ENCODE measurements at regions not wholly inside any gene's neighbourhood (a gene's known extent, or its start where the extent isn't known, plus 50 kb on each side); places are given as distances from the start of the nearest gene placed in this dataset.

DNA sequence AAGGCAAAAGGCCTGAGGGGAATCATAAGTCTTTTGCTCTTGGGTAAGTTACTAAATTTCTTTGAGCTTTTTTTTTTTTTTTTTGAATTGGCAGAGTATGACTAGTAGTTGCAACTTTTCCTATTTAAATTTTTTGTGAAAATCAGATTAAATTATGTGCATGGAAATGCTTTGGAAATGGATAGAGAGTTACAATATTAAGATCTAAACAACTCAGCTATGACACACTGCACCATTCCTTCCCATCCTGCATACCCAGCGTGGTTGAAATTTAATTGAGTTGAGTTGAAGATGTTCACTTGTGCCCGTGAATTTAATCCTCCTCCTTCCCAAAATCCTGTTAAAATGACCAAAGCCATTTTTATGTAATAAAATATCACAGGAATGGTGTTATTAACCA is 296.4 kb downstream of the ACTL7B start:
- Histone ChIP-seq H3K27ac (ENCODE audit: insufficient read length, low read depth, low read length) (no peak overlapping the region), H3K4ac (ENCODE audit: low read depth, low read length) (no peak overlapping the region), H3K56ac (ENCODE audit: insufficient read length, low read depth, low read length) (no peak overlapping the region), H3K79me2 (ENCODE audit: insufficient read depth, low read length) (no peaks in the 10 kb centered on the region), H4K91ac (ENCODE audit: insufficient read length, low read depth, low read length) (no peak overlapping the region), H3K18ac (ENCODE audit: insufficient read length, low read depth, low read length) (no peak overlapping the region), H2BK20ac (ENCODE audit: low read depth, low read length, poor library complexity, severe bottlenecking) (no peak overlapping the region), H2BK5ac (ENCODE audit: insufficient read length, low read length) (no peak overlapping the region), H4K5ac (ENCODE audit: insufficient read length, low read depth, low read length) (no peak overlapping the region), H2AK5ac (ENCODE audit: insufficient read length, low read length) (no peak overlapping the region), H3K4me1 (ENCODE audit: insufficient read depth, low read length) (peaks cover 2% of the 10 kb centered on the region; the same call in 1 of the 2 replicates), H2AFZ (ENCODE audit: low read length) (no peak overlapping the region), H3K23me2 (ENCODE audit: insufficient read length, low read depth, low read length, poor library complexity, severe bottlenecking) (no peaks in the 10 kb centered on the region), H3K9ac (ENCODE audit: extremely low read depth, insufficient read length, low read length) (no peak overlapping the region), H3K14ac (ENCODE audit: insufficient read depth, low read length) (no peak overlapping the region), H3K9me3 (ENCODE audit: control insufficient read depth, low read depth, low read length) (no peaks in the 10 kb centered on the region), H2BK12ac (ENCODE audit: insufficient read length, low read depth, low read length) (no peak overlapping the region), H3K27me3 (ENCODE audit: insufficient read depth, low read length) (no peaks in the 10 kb centered on the region), H4K8ac (replicated peaks; ENCODE audit: insufficient read length, low read depth, low read length) (no peak overlapping the region), H3T11ph (ENCODE audit: low read length) (no peak overlapping the region), H3K4me2 (ENCODE audit: insufficient read depth, insufficient read length, low read length) (no peak overlapping the region), H4K20me1 (ENCODE audit: control insufficient read depth, insufficient read depth, insufficient read length) (no peaks in the 10 kb centered on the region), H3K79me1 (ENCODE audit: insufficient read depth, low read depth, low read length, poor library complexity, severe bottlenecking) (no peaks in the 10 kb centered on the region), H3K23ac (ENCODE audit: insufficient read length, low read depth, low read length) (no peak overlapping the region), H2BK120ac (ENCODE audit: low read depth, low read length, poor library complexity, severe bottlenecking) (no peak overlapping the region), H2BK15ac (ENCODE audit: low read depth, low read length) (no peak overlapping the region)
- Mint-ChIP-seq H3K27me3 (ENCODE audit: low read depth) (no peaks in the 10 kb centered on the region; the same call in 1 of the 2 replicates), H3K27ac (no peak overlapping the region), H3K4me1 (peaks cover 0 to 11% of the 10 kb centered on the region in 2 experiments; a peak in 1 of 4 replicates), H3K36me3 (ENCODE audit: insufficient read depth in 1 of 3, low read depth in 3 of 3) (no peaks in the 10 kb centered on the region), H3K9me3 (no peaks in the 10 kb centered on the region; a peak in 3 of 5 replicates), H3K4me3 (no peak overlapping the region)
- no peak for DNase-seq
- TF ChIP-seq CTCF (conservative IDR thresholded peaks at IDR 0.05), result no peak
- WGBS (ENCODE audit: extremely low coverage, insufficient read length, low lambda C conversion rate), result no CpG with 5 or more reads among the region's 2 CpGs
